ENCODE measurements at regions not wholly inside any gene's neighbourhood (a gene's known extent, or its start where the extent isn't known, plus 50 kb on each side); places are given as distances from the start of the nearest gene placed in this dataset.

DNA sequence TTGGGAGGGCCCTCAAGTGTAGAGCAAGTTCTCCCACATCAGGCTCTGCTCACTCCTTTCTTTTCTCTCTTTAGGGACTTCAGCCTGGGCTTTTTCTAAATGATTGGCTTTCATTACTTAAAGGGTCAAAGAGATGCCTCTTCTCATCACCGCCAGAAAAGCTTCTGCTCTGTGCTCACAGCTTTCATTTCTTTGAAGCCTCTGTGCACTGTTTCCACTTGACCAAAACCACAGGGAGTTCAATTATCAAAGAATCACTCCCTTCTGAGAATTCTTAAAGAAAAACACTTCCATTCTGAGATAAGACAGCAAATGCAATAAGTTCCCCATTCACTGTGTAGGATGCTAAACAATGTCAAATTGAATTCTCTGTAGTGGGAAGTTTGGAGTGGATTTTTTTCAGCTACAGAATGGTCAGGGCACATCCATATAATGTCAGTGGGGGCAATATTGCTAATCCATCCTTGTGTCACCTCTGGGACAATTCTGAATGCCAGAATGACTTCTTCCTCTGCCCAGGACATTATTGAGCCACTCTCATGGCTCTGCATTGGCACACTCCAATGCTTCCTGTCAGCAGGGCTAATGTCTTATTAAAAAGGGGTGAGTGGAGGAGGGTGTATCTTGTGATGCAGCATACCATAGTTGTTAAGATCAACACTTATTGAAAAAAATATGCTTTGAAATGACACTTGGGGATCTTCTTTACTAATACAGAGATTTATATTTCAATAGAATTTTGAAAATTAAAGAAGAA, 217.6 kb downstream of the SNCA start:
- H3K4me3 ChIP-seq (ENCODE audit: low read depth, low read length): no peak overlapping the region
- TF ChIP-seq CTCF (IDR thresholded peaks at IDR 0.05; ENCODE audit: borderline replicate concordance, insufficient read depth, low read depth, low read length): no peak

- H3K4me3 ChIP-seq (ENCODE audit: low read depth, low read length): no peak overlapping the region
- no peak for TF ChIP-seq CTCF (IDR thresholded peaks at IDR 0.05; ENCODE audit: borderline replicate concordance, insufficient read depth, low read depth, low read length)
Observed at GRCh38 chr4:89618151-89618550, 218.8 kb downstream of the SNCA start.

GRCh38 chr4:89617317-89617716, 219.6 kb downstream of the SNCA start:
- H3K4me3 ChIP-seq (ENCODE audit: low read depth, low read length): no peak overlapping the region
- no peak for TF ChIP-seq CTCF (IDR thresholded peaks at IDR 0.05; ENCODE audit: borderline replicate concordance, insufficient read depth, low read depth, low read length)

DNA sequence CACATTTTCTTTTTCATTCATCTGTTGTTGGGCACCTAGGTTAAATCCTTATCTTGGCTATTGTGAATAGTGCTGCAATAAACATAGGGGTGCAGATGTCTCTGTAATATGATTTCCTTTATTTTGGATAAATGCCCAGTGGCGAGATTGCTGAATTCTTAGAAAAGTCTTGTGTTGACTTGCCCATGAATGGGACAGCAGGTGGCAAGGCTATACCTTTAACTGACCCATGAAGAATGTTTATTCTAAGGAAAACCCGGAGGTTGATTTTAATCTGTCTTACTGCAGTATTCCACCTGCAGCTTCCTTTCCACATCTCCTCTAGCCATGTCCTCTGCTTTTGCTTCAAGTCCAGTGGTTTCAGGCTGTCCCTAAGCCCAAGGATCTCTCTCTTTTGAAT, 220.6 kb downstream of the SNCA start:
- H3K4me3 ChIP-seq (ENCODE audit: low read depth, low read length): no peak overlapping the region
- TF ChIP-seq CTCF (IDR thresholded peaks at IDR 0.05; ENCODE audit: borderline replicate concordance, insufficient read depth, low read depth, low read length): no peak

DNA sequence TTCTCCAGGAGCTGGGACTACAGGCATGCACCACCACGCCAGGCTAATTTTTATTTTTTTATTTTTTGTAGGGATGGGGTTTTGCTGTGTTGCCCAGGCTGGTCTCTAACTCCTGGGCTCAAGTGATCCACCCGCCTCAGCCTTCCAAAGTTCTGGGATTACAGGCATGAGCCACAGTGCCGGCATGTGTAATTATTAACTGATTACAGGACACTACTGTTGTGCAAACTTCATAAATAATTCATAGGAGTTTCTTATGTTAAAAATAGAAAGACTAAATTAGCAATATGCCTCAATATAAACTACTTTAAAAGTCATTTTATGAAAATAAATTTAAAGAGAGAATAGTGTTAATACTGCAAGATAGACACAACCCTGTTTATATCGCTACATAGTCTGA, 221.9 kb downstream of the SNCA start:
- TF ChIP-seq CTCF (IDR thresholded peaks at IDR 0.05; ENCODE audit: borderline replicate concordance, insufficient read depth, low read depth, low read length): no peak
- H3K4me3 ChIP-seq (ENCODE audit: low read depth, low read length): no peak overlapping the region

DNA sequence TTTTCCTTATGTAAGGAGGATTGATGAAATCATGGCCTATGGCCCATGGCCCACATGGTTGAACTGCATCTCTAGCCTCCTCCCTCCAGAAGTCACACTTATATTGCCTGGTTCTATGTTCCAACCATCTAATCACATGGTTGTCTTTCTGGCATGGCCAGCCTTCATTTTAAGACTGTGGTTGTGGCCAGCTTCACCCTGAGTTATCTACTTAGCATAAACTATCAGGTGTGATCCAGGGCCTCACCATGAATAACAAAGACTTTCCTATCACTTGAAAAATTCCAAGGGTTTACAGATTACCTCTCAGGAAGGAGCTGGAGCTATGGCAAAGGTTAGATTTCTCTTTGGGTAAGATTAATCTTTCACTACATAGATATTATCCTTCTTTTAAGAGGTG, 222.8 kb downstream of the SNCA start:
- no peak for TF ChIP-seq CTCF (IDR thresholded peaks at IDR 0.05; ENCODE audit: borderline replicate concordance, insufficient read depth, low read depth, low read length)

GRCh38 chr4:89610236-89610635, 226.7 kb downstream of the SNCA start:
- no peak for TF ChIP-seq CTCF (IDR thresholded peaks at IDR 0.05; ENCODE audit: borderline replicate concordance, insufficient read depth, low read depth, low read length)

More for the DNA sequence above, 222.8 kb downstream of the SNCA start:
- no peak overlapping the region for H3K4me3 ChIP-seq (ENCODE audit: low read depth, low read length)

More at GRCh38 chr4:89610236-89610635, 226.7 kb downstream of the SNCA start:
- no peak overlapping the region for H3K4me3 ChIP-seq (ENCODE audit: low read depth, low read length)

Measured in GM12875 (cell line).